GM21526 (cell line): ENCODE measurements at regions not wholly inside any gene's neighbourhood (a gene's known extent, or its start where the extent isn't known, plus 50 kb on each side); places are given as distances from the start of the nearest gene placed in this dataset.
"Not testable (repeated sequence)": the region's sequence is repeated elsewhere in the genome, so short reads cannot be mapped to it uniquely, and the experiment has no call there.

Experiments
- ATAC-seq: cut with Tn5 transposase; IDR thresholded peaks from one replicate; pipeline ENCODE4 v1.9.1; 2021; ENCODE audit warnings: moderate library complexity; ENCODE audit not compliant: unreplicated experiment, low FRiP score

- ATAC-seq = no peak
Measured at GRCh38 chr5:82720213-82721086, 356.7 kb downstream of the TMEM167A start.

DNA sequence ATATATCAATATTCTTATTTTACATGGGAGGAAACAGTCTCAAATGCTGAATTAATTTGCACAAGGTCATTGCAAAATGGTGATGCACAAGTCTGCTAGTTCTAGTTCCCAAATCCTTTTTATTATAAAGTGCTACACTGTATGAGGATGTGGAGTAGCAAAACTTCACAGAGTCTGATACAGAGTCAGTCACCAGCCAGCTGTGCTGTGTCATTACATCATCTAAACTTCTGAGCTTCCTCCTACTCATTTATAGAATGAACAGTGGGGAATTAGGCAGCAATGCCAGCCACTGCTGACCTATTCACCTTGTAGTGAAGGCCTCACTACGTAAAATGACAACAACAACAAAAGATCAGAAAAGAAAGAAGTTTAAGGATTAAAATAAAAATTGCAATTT lies 357.8 kb downstream of the TMEM167A start:
- no peak for ATAC-seq

GRCh38 chr5:82717738-82718137 lies 359.5 kb downstream of the TMEM167A start:
- no peak for ATAC-seq

DNA sequence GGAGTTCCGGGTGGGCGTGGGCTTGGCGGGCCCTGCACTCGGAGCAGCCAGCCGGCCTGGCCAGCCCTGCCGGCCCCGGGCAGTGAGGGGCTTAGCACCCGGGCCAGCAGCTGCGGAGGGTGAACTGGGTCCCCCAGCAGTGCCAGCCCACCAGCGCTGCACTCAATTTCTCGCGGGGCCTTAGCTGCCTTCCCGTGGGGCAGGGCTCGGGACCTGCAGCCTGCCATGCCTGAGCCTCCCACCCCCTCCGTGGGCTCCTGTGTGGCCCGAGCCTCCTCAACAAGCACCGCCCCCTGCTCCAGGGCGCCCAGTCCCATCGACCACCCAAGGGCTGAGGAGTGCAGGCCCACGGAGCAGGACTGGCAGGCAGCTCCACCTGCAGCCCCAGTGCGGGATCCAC lies 362.5 kb downstream of the TMEM167A start:
- ATAC-seq = not testable (repeated sequence)

DNA sequence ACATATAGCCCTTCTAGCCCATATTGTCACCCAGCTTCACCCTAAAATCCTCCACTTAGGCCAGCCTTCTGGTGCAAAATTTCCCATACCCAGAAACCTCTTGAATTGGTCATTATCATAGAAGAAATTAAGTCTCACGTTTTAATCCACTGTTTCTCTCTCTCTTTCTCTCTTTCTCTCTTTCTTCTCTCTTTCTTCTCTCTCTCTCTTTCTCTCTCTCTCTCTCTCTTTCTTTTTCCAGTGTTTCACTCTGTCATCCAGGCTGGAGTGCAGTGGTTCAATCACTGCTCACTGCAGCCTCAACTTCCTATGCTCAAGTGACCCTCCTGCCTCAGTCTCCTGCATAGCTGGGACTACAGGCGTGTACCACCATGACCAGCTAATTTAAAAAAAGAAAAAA lies 363.4 kb downstream of the TMEM167A start:
- ATAC-seq = no peak

DNA sequence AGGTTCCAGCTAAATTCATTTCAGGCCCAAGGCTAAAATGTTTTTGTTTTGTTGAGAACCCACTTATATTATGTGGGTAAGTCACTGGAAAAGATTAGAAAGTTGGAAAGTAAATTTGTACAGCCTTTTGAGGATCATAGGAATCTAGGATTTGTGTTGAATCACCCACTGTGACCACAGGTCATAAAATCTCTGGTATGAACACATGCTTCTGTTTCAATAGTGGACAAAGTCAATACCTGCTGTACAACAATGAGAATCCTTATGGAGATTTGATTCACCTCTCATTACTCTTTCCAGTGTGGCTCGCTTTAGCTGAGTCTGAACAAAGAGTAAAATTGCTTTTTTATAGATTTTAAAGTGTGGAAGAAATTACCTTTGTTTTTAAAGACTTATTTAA lies 369.5 kb downstream of the TMEM167A start:
- no peak for ATAC-seq

- no peak for ATAC-seq
Measured at GRCh38 chr5:82704381-82704780, 372.8 kb downstream of the TMEM167A start.

- ATAC-seq = no peak
Measured at GRCh38 chr5:82702046-82702445, 375.1 kb downstream of the TMEM167A start.

GRCh38 chr5:82699737-82700136 lies 377.5 kb downstream of the TMEM167A start:
- no peak for ATAC-seq

GRCh38 chr5:82698026-82698425 lies 379.2 kb downstream of the TMEM167A start:
- no peak for ATAC-seq

DNA sequence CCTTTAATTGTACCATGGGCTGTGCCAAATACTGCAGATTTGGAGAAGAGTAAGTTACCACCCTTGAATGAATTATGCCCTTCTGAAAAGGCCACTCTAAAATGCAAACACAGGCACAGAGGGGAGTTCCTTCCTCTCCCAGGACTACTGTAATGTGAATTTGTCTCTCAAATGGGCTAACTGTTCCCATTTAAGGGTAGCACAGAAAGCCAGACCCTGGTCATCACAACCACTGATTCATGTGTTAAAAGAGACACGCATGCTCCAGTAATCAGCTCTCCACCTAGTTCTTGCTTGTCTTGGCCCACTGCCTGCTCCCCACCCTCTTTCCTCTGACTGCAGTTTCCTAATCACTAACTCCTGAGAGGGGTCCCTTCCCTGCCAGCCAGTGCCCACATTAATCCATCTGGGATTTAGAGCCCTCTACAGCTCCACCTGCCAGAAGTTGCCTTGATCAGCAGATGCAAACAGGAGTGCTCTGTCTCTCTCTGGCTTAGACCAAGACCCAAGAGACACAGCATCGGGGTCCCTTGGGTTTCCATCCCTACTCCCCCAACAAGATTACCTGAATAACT lies 382.4 kb downstream of the TMEM167A start:
- ATAC-seq = no peak

- no peak for ATAC-seq
Measured at GRCh38 chr5:82692826-82693225, 384.4 kb downstream of the TMEM167A start.

- no peak for ATAC-seq
Measured at GRCh38 chr5:82684659-82685058, 392.5 kb downstream of the TMEM167A start.

- ATAC-seq = no peak
Measured at GRCh38 chr5:82684165-82684564, 393.0 kb downstream of the TMEM167A start.

DNA sequence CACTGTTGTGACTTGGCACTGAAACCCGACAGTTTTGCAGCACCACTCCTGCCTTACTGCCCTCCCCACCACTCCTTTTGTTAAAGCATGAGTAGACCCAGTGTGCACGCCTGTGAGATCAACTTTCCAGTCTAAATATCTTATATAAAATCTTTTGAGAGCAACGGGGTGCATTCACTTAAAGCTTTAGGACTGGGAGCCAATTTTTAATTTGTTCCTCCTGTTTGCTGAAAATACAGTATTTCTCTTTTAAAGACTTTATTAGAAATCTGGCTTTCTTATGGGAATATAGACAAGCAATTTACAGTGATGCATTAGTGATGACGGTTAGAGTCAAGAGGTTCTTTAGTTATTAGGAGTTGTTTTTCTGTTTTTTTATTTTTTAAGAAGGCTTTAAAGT lies 397.5 kb downstream of the TMEM167A start:
- ATAC-seq = no peak

GRCh38 chr5:82676661-82677060 lies 398.5 kb upstream of the RPS23 start:
- ATAC-seq = no peak

GRCh38 chr5:82674671-82675070 lies 396.5 kb upstream of the RPS23 start:
- no peak for ATAC-seq

DNA sequence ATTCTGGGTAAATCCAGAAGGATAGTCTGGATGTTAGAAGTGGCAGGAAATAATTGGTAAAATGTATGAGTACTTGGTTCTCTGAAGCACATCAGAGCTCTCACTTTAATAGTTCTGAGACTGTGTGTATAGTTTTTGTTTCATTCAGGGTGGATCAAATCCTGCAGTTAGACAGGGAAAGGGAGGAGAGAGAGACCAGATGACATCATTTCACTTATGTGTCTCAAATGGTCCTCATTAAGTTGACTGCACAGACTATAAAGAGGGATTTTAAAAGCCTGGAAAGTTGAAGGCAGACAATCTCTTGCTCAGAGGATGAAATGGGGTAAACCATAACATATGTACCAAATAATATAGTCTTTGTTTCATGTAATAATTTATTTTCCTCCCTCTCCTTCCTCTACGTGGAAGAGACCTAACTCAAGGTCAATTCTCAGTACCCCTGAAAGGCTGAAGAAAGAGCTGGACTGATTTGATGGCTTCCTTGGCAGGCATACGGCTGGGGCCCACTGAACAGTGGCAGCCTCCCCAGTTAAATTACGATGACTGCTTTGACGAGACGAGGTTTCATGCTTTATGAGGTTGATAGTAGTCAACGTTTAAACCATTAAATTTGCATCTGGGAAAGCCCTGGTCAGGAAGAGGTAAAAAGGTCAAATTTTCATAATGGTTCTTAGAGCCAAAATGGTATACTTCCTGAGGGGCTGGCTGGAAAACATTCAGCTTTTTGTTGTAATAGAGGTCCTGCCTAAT lies 395.1 kb upstream of the RPS23 start:
- ATAC-seq = no peak

- no peak for ATAC-seq
Measured at GRCh38 chr5:82670692-82671091, 392.5 kb upstream of the RPS23 start.

DNA sequence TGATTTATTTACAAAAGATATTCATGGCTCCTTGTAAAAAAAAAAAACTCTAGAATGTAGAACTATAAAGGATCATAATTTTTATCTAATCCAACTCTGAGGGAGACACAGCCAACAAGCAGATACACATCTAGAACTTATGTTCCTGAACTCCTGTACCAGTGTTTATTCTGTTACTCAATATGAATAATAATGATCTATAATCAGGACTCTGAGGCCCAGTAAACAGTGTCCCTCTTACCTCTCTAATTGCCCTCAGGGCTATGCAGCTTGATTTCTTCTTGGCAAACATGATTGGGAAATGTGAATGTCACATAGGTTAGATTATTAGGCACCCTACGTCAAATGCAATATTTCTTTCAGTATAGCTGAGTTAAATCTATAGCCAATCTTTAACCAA lies 391.6 kb upstream of the RPS23 start:
- ATAC-seq = no peak

GRCh38 chr5:82666312-82666711 lies 388.2 kb upstream of the RPS23 start:
- no peak for ATAC-seq
